NCI-H510A (cell line): ENCODE measurements at regions not wholly inside any gene's neighbourhood (a gene's known extent, or its start where the extent isn't known, plus 50 kb on each side); places are given as distances from the start of the nearest gene placed in this dataset.
A peak's percentile ranks its signal among the peaks of the same experiment; 100 is the strongest.

Source experiments
- DNase-seq: peaks from one replicate; lab custom pipeline; 2025; lab: John Stamatoyannopoulos, UW

DNA sequence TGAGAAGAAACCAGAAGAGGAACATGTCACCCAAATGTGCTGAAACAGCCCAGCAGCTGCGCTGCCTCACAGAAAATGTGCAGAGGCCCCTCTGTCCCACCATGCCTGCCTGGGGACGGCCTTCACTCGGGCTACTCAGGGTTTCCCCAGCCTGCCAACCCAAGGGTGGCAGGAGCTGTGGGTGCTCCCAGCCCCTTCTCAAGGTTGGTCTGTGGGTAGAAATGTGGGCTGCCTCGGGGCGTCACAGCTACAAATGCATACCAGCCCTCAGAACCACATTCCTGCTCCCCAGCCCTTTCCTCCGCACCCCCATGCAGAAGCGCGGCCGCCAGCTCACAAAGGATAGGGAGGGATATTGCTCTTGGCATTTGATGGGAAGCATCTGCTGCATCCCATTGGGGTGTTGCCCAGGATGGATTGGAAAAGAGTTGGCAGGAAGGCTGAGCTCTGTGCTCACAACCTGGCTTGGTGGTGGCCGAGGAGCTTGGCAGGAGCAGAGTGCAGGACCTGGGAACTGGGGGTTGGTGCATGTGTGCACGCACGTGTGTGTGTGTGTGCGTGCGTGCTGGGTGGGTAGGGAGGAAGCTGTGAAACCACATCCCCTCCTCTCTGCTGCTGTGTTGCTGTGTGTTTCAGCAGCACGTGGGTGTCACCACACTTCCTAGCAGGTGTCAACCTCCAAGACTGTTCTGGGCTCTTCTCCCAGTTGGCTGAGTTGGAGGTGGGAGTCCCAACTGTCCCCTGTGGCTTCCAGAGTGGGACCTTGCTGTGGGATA is 304.4 kb downstream of the SEC14L1 start:
- no peak for DNase-seq

GRCh38 chr17:77445760-77446532 is 305.2 kb downstream of the SEC14L1 start:
- DNase-seq, result no peak

DNA sequence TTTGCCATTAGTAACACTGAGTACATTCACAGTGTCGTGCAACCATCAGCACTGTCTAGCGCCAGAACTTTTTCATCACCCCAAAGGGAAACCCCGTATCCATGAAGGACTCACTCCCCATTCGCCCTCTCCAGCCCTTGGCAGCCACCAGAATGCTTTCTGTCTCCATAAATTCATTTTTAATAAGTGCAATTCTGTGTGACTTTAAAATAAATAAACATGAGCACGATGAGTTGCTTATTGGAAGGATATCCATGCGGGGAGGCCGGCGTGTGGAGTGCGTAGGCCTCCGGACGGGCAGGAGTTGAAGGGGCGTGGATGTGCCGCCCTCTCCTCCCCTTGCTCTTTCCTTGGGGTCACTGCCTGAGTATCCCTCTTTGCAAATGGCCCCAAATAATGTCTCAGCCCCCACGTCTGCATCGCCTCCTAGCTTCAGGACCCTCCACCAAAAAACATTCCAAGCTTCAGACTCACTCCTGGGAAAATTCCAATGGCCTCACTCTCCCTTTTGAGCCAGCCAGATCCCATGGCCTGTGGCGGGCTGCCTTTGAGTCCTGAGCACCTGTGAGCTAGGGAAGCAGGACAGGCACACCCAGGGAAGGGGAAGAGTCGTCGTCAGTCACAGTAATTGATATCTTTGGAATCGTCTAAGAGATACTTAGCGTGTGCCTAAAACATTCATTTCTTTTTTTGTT is 306.3 kb downstream of the SEC14L1 start:
- DNase-seq, result no peak

DNA sequence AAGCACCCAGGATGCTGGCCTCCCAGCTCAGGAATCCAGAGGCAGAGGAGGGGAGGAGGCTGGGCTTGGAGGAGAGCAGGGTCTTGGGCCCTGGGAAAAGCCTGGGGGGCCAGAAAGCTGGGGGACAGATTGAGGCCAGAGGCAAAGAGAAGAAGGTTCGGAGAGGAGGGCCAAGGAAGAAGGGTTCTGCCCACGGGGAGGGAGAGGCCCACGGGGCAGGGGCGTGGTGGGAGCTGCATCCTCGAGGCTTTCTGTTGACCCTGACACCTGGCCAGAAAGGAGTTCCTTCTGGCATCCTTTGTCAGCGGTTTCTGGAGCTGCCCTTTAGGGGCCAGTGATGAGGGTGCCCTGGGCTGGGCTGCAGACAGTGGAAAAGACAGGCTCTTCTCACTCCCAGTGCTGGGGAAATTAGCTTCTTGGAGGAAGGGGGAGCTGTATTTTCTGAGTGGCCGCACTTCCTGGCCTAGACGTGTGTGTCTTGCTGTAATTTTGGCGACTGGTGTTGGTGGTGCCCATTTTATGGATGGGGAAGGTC is 308.7 kb downstream of the SEC14L1 start:
- no peak for DNase-seq

GRCh38 chr17:77449908-77450741 is 309.4 kb downstream of the SEC14L1 start:
- DNase-seq, result no peak

- DNase-seq, result no peak
Measured at GRCh38 chr17:77450742-77451244, 310.0 kb downstream of the SEC14L1 start.

DNA sequence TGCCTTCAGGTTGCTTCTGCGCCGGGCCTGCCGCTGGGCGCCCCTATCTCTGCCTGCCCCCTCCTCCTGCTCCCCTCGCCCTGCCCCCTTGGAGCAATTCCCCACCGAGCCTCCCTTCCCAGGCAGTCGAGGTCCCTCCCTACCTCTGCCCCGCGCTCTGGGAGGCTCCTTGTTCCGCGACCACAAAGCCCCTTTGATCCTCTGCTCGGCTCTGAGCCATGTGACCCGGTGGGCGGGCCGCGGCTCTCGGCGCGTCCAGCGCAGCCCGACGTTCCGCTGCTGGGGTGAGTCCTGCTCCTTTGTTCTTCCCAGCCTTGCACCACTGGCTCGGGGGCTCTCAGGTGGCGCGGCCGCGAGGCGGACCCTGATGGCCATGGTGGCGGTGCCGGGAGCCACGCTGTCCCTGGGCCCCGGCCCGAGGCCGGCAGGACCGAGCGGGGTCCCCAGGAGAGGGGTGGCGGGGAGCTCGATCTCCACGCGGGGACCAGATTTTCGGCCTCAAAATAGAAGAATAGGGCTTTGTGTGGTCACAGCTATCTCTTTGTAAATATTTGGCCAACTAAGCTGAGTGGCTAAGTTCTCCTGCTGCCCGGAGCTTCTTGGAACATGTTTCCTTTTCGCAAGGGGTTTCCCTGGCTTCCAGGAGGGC is 310.6 kb downstream of the SEC14L1 start:
- peak; percentile 73 for DNase-seq

- DNase-seq, result peak; percentile 71
Measured at GRCh38 chr17:77451894-77452852, 311.4 kb downstream of the SEC14L1 start.

DNA sequence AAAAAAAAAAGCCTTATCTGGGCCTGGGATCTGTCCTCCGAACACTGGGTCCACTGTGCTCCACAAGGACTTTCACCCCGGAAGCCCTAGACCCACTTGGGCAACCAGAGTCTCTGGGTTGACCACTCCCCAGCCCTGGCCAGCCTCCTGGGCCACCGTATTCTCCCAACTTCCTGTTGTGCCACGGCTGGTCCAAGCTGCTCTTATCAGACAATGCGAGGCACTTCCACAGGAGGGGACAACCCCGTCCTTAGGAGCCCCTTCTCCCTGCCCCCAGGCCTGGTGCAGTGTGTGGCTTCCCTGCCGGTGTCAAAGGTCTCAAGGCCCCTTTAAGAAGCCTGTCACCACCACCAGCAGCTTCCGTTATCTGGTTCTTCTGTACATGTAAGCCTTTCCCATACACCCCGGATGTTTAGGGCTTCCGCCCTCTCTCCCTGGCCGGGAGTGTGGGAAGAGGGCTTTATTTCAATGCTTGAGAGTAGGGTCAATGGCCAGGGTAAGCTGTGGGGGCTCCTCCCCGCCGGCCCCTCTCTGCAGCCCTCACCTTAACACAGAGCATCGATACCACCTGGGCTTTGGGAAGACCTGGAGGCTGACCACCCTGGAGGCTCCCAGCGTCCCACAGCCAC is 313.0 kb downstream of the SEC14L1 start:
- DNase-seq, result no peak

DNA sequence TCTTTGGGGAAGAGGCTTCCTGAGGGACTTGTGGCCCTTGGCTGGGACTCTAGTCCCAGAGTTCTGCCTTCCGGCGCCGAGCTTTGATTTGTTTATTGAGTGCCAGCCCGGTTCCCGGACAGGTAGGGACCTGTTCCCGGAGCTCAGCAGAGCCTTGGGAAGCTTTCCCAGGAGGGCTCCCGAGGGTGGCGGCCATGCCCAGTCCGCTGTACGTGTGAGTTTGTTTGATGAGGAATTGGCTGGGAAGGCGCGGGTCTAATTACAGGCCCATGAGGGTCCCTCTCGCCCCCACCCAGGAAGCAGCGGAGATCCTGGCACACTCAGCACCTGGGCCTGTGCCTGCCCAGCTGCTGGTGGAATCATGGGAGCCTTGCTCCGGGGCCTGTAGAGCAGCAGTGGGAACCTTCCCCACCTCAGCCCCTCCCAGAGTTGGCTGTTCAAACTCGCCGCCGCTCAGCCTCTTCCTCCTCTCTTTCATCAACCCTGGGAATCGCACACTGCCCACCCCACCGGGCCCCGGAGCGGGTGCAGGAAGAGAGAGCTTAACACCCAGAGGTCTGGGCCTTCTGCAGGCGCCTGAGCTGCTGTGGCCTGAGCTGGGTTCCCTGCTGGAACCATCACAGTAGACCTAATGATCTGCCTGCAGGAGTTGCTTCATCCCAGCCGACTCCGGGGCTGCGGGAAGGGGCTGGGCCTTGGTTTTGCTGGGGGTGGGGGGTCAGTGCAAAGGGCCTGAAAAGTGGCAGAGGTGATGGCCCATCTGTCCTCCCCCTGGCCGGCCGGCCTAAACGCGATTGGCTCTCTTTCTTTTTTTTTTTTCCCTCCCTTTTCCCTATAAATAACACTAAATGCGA is 313.7 kb downstream of the SEC14L1 start:
- DNase-seq, result no peak

GRCh38 chr17:77455111-77455890 is 314.5 kb downstream of the SEC14L1 start:
- no peak for DNase-seq

- no peak for DNase-seq
Measured at GRCh38 chr17:77455891-77456260, 315.1 kb downstream of the SEC14L1 start.

DNA sequence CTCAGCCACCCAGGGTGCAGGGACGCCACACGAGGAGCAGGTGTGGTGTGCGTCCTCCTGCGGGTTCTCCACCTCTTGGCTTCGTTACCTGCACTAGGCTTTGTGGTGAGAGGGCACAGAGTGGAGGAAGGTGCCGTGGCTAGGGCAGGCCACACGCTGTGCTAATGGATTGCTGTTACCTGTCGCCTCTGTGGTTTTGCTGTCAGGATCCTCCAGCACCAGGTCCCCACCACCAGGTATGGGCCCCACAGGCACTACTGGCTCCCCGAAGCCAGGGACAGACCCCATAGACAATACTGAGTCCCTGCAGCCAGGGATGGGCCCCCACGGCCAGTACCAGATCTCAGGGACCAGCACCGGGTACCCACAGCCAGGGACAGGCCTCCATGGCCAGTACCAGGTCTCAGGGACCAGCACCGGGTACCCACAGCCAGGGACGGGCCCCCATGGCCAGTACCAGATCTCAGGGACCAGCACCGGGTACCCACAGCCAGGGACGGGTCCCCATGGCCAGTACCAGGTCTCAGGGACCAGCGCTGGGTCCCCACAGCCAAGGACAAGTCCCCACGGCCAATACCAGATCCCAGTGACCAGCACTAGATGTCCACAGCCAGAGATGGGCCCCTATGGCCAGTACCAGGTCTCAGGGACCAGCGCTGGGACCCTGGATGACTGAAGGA is 315.6 kb downstream of the SEC14L1 start:
- no peak for DNase-seq

GRCh38 chr17:77456951-77457548 is 316.3 kb downstream of the SEC14L1 start:
- DNase-seq, result no peak

DNA sequence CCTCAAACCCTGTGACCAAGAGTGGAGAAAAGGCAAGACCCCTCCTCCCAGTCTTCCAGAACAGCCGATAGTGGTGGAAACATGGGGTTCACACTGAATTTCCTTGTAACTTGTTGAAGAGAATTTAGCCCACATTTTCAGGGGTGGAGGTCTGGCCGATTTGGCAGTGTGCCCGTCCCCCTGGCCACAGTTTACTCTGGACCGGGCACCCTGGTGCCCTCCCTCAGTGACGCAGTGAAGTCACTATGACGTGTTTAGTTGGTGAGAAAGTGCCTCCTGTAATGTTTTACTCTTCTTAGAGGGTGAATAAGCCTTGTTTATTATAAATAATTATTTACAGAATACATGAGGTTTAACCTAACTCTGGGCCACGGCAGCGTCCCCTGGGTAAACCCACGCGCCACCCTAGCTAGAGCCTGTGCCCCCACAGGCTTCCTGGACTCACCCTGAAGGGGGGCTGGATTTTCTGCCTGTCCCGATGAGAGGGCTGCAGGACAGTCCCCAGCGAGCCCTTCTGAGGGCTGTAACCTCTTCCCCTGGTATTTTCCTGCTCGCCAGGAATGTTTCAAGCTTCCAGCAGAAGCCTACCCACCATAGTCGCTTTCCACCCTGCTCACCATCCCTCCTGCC is 316.9 kb downstream of the SEC14L1 start:
- no peak for DNase-seq
